ENCODE measurements at regions not wholly inside any gene's neighbourhood (a gene's known extent, or its start where the extent isn't known, plus 50 kb on each side); places are given as distances from the start of the nearest gene placed in this dataset.

- TF ChIP-seq ZNF318 (IDR thresholded peaks at IDR 0.05; ENCODE audit: borderline replicate concordance in 1 of 2, low read depth in 1 of 2): no peak
- no peak for TF ChIP-seq ZBTB1 (CRISPR knock-in tag; IDR thresholded peaks at IDR 0.05; ENCODE audit: borderline replicate concordance, low read depth)
- no peak for TF ChIP-seq KDM2B (CRISPR knock-in tag; IDR thresholded peaks at IDR 0.05)
- TF ChIP-seq, protein P1, sequence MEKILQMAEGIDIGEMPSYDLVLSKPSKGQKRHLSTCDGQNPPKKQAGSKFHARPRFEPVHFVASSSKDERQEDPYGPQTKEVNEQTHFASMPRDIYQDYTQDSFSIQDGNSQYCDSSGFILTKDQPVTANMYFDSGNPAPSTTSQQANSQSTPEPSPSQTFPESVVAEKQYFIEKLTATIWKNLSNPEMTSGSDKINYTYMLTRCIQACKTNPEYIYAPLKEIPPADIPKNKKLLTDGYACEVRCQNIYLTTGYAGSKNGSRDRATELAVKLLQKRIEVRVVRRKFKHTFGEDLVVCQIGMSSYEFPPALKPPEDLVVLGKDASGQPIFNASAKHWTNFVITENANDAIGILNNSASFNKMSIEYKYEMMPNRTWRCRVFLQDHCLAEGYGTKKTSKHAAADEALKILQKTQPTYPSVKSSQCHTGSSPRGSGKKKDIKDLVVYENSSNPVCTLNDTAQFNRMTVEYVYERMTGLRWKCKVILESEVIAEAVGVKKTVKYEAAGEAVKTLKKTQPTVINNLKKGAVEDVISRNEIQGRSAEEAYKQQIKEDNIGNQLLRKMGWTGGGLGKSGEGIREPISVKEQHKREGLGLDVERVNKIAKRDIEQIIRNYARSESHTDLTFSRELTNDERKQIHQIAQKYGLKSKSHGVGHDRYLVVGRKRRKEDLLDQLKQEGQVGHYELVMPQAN (IDR thresholded peaks at IDR 0.05; ENCODE audit: borderline replicate concordance): no peak
These were observed 374.7 kb downstream of the TRIB2 start (continued) for GRCh38 chr2:13091455-13091854.
